ENCODE measurements at regions not wholly inside any gene's neighbourhood (a gene's known extent, or its start where the extent isn't known, plus 50 kb on each side); places are given as distances from the start of the nearest gene placed in this dataset.

DNA sequence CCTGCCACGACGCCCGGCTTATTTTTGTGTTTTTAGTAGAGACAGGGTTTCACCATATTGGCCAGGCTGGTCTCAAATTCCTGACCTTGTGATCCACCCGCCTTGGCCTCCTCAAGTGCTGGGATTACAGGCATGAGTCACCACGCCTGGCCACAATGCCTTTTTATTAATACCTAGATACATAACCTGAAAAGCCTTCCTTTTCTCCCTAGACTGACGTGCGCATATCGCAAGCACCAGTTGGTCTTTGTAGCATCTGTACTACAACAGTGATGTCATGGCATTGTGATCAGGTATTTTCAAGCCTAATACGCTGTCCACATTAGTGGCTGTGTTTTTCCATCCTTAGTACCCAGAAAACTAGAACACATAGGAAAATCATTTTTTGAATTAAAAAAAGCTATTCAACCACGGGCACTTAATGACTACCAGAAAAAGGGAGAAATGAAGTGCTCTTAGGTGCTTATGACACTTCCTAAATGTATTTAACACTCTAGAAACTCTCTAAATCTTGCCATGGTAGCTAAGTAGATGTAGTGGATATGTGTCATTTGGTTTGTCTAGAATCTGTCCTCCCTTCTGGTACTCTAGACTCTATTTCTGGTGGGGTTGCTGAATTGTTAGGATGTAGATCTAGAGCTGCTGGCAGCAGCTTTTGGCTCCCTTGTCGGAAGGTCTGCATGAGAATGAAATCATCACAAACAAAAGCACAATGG, 707.8 kb downstream of the STIM2 start:
- no peak for DNase-seq

DNA sequence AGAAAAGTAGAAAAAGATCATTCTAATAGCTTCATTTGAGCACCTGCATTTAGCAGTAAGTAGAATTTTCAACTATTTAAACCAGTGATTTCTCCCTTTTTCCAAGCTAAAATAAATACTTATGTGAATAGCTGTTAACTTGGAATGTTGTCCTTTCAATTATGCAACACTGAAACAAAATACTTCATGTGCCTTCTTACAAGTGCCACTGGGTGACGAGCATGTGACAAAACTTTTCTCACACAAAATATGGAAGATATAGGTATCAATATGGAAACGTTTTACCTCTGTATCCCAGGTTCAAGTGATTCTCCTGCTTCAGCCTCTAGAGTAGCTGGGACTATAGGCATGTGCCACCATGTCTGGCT, 708.3 kb downstream of the STIM2 start:
- no peak for DNase-seq

DNA sequence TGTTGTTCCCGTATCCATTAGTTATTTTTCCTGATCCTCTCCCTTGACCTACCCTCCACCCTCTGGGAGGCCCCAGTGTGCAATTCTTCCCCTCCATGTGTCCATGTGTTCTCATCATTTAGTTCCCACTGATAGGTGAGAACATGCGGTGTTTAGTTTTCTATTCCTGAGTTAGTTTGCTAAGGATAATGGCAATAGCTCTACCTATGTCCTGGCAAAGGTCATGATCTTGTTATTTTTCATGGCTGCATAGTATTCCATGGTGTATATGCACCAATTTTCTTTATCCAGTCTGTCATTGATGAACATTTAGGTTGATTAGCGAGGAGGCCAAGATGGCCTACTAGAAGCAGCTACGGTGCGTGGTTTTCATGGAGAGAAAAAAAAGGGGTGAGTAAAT, 714.1 kb downstream of the STIM2 start:
- DNase-seq, result no peak

DNA sequence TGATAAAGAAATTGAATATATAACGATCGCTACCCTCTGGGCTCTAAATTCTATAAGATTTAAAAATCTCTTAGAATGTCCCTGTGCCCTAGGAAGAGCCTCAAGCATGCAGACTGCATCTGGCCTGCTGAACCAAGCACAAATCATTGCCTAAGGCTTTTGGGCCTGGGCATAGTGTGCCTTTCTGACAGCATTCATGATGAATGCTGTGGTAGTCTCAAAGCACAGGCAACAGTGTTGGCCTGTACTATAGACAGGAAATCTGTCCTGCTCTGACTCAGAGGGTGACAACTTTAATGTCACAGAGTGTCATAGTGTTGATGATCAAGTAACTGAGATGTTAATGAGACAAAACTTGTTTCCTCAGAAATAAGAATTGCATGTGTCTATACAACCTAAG, 717.3 kb downstream of the STIM2 start:
- DNase-seq, result no peak

DNA sequence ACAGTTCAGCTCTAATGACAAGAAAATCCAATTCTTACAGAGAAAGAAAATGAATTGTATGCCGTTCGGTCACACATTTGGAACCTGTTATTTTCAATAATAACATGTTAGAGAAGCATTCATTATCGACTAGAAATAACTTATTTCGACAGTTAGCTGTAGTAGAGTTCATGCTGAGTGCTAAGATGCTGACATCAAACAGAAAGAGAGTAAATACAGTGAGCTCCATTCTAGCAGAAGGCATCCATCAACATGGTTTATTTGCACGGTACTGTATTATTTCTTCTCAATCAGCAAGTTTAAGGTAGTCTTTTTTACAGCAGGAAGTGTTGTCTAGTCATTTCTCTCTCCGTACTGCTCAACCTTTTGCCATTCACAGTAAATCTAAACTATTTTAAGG, 732.1 kb downstream of the STIM2 start:
- no peak for DNase-seq

DNA sequence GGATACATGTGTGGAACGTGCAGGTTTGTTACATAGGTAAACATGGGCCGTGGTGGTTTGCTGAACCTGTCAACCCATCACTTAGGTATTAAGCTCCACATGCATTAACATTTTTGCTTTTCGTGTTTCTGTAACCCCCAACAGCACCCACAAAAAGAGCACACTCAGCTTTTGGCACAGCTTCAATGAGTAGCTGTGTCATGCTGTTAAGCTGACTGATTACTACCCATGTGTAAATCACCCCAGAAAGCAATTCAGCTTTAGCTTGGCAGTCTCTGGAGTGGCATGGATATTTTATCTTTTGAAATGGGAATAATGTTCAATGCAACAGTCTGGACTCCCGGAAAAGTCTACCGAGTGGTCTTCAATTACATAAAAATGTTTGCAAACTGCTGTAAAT, 734.3 kb downstream of the STIM2 start:
- DNase-seq, result no peak

DNA sequence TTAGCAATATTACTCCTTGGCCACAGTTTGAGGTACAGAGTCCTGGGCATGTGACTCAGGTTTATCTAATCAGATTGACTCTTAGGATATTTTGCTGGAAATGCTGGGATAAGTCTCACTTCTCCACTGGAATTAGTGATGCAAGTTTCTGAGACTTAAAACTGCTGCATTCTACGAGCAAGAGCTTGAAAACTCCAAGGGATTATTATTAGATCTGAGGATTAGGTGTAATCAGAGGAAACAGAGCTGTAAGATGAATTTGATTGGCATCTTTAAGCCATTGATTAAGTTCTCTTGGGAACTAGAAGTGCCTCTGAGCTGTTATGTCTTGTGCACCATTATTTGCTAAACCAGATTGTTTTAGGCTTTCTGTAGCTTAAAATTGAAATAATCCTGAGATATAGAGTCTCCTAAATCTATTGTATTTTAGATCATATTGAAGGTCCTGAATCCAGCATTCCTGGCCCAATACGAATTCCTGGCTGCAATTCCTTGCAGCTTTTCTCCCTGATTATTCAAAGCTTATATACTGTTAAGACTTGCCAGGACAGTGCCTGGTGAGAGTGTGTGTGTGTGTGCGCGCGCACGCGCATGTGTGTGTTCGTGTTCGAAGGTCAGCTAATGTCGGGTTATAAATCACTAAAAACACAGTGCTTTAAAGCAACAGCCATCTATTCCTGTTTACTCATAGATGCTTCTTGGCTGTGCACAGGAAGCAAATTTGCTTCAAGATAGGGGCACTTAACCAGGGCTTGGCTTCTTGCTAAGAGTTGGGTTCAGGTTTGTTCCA, 735.1 kb downstream of the STIM2 start:
- no peak for DNase-seq

DNA sequence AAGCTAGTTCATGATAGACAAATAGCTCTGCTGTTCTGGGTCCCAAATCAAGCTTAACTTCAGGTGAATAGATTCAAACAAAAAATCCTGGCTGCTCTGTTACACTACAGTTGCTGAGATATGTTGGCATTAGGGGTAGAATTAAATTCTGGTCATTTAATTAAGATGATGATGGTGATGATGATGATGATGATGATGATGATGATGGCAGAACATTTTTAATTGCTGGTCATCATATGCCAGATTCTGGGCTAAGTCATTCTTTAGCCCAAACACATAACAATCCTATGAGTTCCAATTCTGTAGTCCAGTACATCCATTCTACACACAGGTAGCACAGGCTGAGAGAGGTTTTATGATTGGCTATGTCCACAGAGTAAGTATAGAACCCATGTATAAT, 741.5 kb downstream of the STIM2 start:
- no peak for DNase-seq

DNA sequence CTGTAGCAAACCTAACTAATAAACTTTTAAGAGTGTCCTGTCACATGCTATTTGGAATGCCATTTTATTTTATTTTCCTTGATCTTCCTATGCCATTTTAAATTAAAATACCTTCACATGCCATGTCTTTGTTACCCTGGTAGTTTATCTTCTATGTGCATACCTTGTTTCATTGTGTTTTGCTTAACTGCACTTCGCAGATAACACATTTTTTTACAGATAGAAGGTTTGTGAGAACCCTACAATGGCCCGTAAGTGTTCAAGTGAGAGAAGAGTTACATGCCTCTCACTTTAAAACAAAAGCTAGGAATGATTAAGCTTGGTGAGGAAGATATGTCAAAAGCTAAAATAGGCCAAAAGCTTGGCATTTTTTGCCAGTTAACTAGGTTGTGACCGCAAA, 744.1 kb downstream of the STIM2 start:
- no peak for DNase-seq

DNA sequence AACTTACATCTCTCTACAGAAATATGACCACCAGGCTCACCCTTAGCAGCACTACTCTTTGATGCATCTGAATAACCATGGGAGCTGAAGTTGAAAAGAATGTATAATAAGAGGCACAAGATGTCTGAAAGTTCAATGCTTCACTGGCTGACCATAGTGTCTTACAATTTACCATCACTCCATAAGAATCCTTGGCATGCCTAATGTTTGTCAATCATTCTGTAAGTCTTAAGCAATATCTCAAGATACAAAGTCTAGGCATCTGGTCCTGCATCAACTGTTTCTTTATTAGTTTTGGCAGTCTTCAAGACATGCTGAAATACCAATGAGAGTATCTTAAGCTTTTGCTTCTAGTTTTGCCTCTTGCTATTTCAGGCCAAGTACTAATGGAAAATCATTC, 755.5 kb downstream of the STIM2 start:
- no peak for DNase-seq

DNA sequence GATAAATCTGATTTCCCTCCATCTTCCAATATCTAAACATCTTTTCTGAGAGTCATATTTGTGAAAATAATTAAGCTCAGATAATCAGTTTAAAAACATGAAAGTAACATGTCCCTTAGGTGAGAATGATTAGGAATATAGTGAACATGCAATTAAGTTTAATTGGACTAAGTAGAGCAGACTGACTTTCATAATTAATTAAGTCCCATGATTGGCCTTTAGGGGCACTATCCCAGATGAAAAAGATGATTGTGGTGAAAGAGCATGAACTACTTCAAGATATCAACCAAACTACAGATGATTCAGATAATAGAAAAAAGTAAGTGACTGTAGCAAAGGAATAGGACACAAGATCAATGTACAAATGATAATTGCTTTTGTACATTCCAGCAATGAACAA, 758.8 kb downstream of the STIM2 start:
- DNase-seq, result no peak

DNA sequence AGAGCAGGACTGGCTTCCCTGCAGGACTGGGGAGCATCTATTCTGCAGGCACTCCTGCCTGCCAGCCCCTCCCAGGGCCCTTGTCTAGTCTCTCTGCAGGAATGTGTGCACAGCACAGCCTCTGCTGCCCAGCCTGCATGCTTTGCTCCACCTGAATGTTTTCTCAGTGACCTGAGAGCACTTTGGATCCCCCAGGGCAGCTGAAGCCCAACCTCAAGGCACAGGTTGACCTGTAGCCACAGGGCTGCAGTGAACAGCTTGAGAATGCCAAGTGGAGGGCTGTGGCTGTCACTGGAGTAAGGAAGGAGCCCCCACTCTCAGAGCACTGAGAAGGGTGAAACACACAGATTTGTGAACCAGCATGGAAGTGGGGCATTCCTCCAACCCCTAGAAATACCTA, 760.2 kb downstream of the STIM2 start:
- DNase-seq, result no peak

DNA sequence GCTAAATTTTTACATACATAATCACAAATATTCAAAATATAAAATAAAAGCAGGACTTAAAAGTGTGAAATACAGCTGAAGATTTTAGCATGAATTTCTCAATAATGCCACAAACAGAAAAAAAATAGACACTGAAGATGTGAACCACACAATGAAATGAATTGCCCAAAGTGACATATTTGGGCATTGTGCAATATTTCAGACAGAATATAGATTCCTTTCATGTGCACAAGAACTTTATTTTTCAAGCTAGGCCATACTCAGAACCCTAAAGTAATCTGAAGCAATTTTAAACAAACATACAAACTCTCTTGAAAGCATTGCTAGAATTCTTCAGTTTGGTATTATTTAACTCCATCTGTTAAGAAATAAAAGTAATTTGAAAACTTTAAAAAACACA, 764.1 kb downstream of the STIM2 start:
- no peak for DNase-seq

DNA sequence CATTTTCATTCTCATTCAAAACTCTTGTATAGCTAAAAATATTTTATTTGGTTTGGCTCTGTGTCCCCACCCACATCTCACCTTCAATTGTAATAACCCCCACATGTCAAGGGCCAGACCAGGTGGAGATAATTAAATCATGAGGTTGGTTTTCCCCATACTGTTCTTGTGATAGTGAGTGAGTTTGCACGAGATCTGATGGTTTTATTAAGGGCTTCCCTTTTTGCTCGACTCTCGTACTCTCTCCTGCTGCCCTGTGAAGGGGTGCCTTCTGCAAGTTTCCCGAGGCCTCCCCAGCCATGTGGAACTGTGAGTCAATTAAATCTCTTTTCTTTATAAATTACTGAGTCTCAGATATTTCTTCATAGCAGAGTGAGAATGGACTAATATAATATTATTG, 768.0 kb downstream of the STIM2 start:
- DNase-seq, result no peak

DNA sequence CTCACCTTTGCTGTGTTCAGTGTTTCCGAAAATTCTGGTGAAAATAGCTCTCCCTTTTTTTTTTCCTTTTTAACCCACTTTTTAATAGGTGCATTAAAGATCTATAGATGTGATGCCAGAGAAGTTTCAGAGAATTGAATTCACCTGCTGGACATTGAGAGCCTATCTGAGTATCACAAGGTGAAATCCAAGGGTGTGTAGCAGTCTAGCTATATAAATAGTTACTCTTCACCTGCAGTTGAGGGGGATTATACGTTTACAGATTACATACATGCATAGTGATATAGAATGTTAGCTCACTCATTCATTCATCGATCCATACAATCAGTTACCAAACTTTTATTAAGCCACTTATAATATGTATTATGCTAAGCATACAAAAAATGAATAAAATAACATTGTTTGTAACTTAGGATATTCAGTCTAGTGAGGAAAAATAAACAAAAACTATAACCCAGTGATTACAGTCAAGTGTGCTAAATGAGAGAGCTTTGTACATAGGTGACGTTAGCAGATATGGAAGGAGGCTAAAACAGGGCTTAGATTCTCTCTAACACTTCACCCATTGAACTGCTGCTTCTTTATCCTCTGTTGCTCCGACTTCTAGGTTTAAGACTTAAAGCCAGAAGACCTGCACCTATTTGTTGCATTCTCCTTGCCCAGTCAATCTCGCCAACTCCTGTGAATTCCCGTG, 769.0 kb downstream of the STIM2 start:
- DNase-seq, result no peak

DNA sequence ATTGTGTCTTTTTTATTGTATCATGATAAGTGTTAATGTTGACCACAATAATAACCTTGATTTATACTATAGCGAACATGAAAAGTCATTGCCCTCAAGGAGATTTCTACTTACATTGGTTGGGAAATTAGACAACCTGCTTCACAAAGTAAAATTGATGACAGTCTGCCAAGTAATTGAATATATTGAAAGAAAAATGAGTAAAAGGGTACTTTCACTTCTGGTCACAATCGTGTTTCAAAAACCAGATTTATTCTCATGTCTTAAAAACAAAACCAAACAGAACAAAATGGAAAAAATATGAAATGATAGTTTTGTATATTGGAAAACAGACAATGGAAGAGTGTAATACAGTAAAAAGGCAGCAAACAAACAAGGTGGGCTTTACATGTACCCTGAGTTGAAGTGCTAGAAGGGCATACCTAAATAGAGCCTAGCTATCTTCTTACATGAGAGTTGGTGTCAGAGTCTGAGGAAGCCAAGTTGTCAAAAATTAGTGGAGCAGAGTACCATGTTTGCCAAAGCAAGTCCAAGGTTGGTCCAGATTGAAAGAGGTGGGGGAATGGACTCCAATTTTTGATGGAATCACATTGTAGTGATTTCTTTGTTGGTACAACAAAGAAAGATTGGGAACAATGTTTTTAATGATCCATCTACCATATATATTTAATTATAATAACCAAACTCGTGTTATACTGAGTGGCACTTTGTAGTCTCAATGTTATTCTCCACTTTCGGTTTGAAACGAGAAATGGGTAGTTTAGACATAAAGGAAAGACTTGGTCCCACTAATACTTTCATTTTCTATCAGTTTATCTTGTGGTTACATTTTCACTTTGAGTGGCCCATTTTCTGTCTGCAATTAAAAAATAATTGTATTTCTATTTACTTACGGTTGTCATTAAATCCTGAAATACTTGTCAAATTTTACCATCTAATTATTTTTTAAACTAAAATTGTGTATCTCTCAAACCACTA, 775.6 kb downstream of the STIM2 start:
- DNase-seq, result no peak

DNA sequence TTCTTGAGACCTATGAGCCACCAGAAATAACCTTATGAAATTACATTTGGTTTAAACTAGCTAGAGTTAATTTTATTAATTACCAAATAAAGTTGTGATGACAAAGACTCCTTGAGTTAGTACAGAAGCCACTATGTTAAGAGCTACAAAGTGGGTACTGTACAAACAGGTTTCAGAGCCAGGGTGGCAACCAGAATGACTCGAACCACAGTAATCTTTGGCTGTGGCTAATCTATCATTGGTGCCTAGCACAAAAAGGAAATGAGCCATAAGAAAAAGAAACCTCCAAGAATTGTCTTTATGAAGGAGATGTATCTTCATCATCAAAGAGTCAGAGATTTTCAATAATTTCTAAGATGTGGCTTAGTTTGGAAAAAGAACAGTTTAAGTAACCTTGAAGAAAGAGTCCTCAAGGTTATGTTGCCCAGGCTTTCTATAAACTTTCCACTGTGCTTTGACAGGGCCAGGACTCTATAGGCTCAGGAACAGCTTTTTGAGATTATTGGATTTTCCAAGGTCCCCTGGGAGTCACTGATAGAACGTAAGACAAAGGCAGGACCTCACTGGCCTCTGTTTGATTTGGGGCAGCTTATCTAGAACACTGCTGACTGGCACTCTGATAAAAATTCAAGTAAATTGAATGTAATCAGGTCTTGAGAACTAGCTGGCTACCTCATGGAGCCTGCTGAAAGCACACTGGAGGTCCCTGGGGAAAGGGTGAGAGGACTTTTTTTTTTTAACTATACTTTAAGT, 777.7 kb downstream of the STIM2 start:
- DNase-seq, result no peak

DNA sequence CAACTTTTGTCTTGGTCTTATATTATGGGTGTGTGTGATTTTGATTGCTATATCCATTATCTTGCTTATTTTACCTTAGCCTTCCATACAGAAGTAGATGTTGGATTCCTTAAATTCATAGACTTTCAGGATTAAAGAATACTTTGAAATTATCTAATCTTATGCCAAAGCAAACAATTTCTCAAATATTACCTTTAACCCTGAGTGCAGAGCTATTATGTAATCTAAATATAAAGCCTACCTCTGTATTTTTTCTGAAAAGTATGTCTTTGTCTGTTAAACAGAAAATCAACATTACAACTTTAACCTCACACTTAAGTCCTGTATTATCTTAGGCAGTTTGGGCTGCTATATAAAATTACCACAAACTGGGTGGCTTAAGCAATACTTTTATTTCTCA, 782.5 kb downstream of the STIM2 start:
- no peak for DNase-seq

DNA sequence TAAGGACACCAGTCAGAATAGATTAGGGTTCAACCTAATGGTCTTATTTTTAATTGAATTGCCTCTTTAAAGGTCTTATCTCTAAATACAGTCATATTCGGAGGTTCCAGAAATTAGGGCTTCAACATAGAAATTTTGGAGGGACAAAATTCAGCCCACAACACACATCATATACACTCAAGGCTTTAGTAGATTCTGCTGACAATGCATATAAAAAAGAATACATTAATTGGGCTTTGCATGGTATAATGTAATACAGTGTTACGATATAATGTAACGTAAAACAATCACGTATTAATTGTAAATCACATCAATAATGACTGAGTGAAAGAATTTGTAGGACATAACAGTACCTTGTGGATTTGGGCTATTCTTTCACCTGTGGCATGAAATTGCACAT, 787.8 kb downstream of the STIM2 start:
- no peak for DNase-seq

DNA sequence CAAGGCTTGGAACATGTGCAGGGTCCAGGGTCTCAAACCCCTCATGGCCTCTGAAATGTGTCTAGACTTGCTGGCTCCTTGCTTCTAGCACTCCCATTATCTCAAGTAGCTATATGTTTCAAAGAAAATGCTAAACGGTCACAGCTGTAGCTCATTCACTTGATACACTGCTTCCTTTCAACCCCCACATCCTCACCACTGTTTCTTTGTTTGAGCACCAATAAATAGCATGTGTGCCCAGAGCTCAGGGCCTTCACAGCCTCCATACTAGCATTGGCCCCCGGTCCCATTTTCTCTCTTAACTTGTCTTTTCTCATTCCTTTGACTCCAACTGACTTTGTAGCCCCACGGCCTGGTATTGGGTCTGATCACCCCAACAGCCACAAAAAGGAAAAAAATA, 801.8 kb downstream of the STIM2 start:
- no peak for DNase-seq

DNA sequence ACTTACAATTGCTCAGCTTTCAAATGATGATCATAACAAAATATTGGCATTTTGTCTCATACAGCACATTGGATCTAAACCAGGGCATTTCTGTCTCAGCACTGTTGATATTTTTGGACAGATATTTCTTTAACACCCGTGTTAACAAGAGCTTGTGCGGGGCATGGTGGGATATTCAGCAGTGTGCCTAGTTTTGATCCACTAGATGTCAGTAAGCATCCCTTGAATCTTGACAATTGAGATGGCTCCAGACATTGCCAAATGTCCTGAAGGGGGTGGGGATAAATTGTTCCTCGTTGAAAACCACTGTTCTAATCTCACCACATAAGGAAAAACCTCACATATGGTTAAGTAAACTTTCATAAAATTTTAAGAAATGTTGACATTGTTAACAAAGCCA, 806.3 kb downstream of the STIM2 start:
- no peak for DNase-seq

DNA sequence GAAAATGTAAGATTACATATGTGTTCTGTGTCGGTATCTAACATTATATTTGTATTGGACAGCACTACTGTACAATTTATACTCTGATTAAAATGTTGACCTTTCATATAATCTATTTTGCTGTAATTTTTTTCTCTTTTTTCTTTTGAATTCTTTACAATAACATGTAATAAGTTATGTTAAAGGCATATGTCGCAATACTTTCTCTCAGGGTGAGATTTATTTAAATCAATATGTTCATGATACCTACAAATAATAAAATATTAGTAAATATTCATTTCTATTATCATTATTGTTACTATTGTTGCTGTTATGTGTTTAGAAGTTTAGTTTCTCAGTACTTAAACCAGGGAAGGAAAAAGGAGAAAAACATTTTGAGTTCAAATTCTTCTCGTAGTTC, 807.4 kb downstream of the STIM2 start:
- no peak for DNase-seq
